OCI-LY7 (cell line): ENCODE measurements at regions not wholly inside any gene's neighbourhood (a gene's known extent, or its start where the extent isn't known, plus 50 kb on each side); places are given as distances from the start of the nearest gene placed in this dataset.

Source experiments
- BruUV-seq: library from RNA; stranded (reverse); fragments of 400-500 nt; replicated peaks from 2 replicates; lab custom pipeline; 2021; lab: Mats Ljungman, UMichigan
- CTCF ChIA-PET: fragments of 300-600 bp; sonication (Branson Sonifier 250); formaldehyde crosslinking; loops from one replicate; lab custom pipeline; 2022; ENCODE audit warnings: antibody characterized with exemption; ENCODE audit not compliant: unreplicated experiment; lab: Charles Lee
- POLR2A ChIA-PET: fragments of 300-600 bp; sonication (Branson Sonifier 250); formaldehyde crosslinking; loops from one replicate; lab custom pipeline; 2022; ENCODE audit warnings: antibody characterized with exemption; lab: Charles Lee
- DNase-seq: peaks from one replicate; pipeline ENCODE4 v3.0.0-alpha.2; 2015; ENCODE audit warnings: low spot score
- H2AFZ ChIP-seq: fragments of 200-600 bp; sonication (generic), shearing (Covaris generic); 2 replicates; pipeline ENCODE4 v1.6.1; 2014; ENCODE audit warnings: mild to moderate bottlenecking, antibody characterized with exemption, low read length, moderate library complexity
- H3K27ac ChIP-seq: fragments of 200-600 bp; sonication (generic); 2 replicates; pipeline ENCODE4 v1.5.1; 2014; ENCODE audit warnings: mixed run types, low read depth, mild to moderate bottlenecking, moderate library complexity, low read length, inconsistent platforms; ENCODE audit not compliant: poor library complexity, severe bottlenecking
- H3K36me3 ChIP-seq: fragments of 200-600 bp; sonication (generic); 2 replicates; pipeline ENCODE4 v1.6.1; 2014; ENCODE audit warnings: mild to moderate bottlenecking, antibody characterized with exemption, low read length, moderate library complexity, mixed read lengths; ENCODE audit not compliant: insufficient read depth
- H3K4me1 ChIP-seq: fragments of 200-600 bp; sonication (generic); 2 replicates; pipeline ENCODE4 v1.5.1; 2014; ENCODE audit warnings: mild to moderate bottlenecking, low read length; ENCODE audit not compliant: insufficient read depth, poor library complexity, severe bottlenecking
- H3K4me2 ChIP-seq: fragments of 200-600 bp; sonication (generic); 2 replicates; pipeline ENCODE4 v1.6.1; 2014; ENCODE audit warnings: mild to moderate bottlenecking, low read length
- H3K4me3 ChIP-seq: fragments of 200-600 bp; sonication (generic); 2 replicates; pipeline ENCODE4 v1.5.1; 2014; ENCODE audit warnings: mild to moderate bottlenecking, low read depth, low read length; ENCODE audit not compliant: poor library complexity, severe bottlenecking
- H3K79me2 ChIP-seq: fragments of 200-600 bp; sonication (generic); 2 replicates; pipeline ENCODE4 v1.6.1; 2016; ENCODE audit warnings: low read depth, mild to moderate bottlenecking, low read length, moderate library complexity, mixed read lengths; ENCODE audit not compliant: insufficient read depth
- H3K9me2 ChIP-seq: fragments of 200-600 bp; sonication (generic); 2 replicates; pipeline ENCODE4 v1.6.1; 2016; ENCODE audit warnings: mild to moderate bottlenecking, low read length, mixed read lengths; ENCODE audit not compliant: insufficient read depth
- H3K9me3 ChIP-seq: fragments of 200-600 bp; sonication (generic); 2 replicates; pipeline ENCODE4 v1.6.1; 2014; ENCODE audit warnings: mild to moderate bottlenecking, mixed run types, low read length, mixed read lengths
- H4K20me1 ChIP-seq: fragments of 200-600 bp; sonication (generic); 2 replicates; pipeline ENCODE4 v1.6.1; 2014; ENCODE audit warnings: mild to moderate bottlenecking, antibody characterized with exemption, low read length, moderate library complexity, mixed read lengths; ENCODE audit not compliant: insufficient read depth
- EZH2phosphoT487 ChIP-seq: fragments of 200-600 bp; sonication (generic); IDR thresholded peaks from 2 replicates; pipeline ENCODE4 v1.6.1; 2018; ENCODE audit warnings: low read depth, borderline replicate concordance, mild to moderate bottlenecking, mixed run types, antibody characterized with exemption, low read length, moderate library complexity, mixed read lengths
- intact Hi-C: fragments of 100-400 bp; cut with micrococcal nuclease; formaldehyde crosslinking; loops from one replicate; pipeline ENCODE4 v1.10.0; 2022; ENCODE audit not compliant: unreplicated experiment
- TF ChIP-seq, protein P1 (sequence below): fragments of 200-600 bp; sonication (generic); conservative IDR thresholded peaks from 2 replicates; pipeline ENCODE4 v1.5.1; 2014; ENCODE audit warnings: mild to moderate bottlenecking, antibody characterized with exemption, low read length, moderate library complexity, mixed read lengths

DNA sequence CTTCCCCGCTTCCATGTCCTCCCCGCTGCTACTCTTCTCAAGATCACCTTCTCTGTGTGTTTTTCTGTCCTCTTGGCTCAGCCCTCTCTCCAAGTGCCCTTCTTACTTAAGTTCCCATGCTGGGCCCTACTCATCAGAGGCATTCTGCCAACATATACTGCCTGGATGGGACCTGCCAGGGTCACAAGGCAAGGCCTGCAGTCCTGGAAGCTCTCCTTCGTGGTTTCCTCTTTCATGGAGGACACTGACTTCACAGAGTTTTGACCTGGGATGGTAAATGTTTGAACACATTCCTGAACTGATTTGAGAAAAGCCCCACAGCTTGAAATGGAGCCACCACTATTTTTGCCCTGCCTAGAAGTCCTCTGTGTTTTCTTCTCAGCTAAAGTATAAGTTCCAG, 140.9 kb downstream of the TMEM30B start:
- Histone ChIP-seq H4K20me1 (no peaks in the 10 kb centered on the region), H3K4me3 (no peak overlapping the region), H3K4me2 (no peak overlapping the region), H3K79me2 (no peaks in the 10 kb centered on the region), H3K9me3 (0 out of 2 replicates have a peak, but pooled peaks cover 12% of the 10 kb centered on the region), H3K9me2 (no peaks in the 10 kb centered on the region), H2AFZ (no peak overlapping the region), H3K36me3 (no peaks in the 10 kb centered on the region), H3K4me1 (no peaks in the 10 kb centered on the region), H3K27ac (no peak overlapping the region)
- no TSS peak for BruUV-seq
- intact Hi-C loops: no loop called here
- DNase-seq: no peak
- ChIA-PET CTCF (no interaction called here), POLR2A (no interaction called here)
- no peak for TF ChIP-seq EZH2phosphoT487
- TF ChIP-seq, protein P1, sequence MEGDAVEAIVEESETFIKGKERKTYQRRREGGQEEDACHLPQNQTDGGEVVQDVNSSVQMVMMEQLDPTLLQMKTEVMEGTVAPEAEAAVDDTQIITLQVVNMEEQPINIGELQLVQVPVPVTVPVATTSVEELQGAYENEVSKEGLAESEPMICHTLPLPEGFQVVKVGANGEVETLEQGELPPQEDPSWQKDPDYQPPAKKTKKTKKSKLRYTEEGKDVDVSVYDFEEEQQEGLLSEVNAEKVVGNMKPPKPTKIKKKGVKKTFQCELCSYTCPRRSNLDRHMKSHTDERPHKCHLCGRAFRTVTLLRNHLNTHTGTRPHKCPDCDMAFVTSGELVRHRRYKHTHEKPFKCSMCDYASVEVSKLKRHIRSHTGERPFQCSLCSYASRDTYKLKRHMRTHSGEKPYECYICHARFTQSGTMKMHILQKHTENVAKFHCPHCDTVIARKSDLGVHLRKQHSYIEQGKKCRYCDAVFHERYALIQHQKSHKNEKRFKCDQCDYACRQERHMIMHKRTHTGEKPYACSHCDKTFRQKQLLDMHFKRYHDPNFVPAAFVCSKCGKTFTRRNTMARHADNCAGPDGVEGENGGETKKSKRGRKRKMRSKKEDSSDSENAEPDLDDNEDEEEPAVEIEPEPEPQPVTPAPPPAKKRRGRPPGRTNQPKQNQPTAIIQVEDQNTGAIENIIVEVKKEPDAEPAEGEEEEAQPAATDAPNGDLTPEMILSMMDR: no peak

DNA sequence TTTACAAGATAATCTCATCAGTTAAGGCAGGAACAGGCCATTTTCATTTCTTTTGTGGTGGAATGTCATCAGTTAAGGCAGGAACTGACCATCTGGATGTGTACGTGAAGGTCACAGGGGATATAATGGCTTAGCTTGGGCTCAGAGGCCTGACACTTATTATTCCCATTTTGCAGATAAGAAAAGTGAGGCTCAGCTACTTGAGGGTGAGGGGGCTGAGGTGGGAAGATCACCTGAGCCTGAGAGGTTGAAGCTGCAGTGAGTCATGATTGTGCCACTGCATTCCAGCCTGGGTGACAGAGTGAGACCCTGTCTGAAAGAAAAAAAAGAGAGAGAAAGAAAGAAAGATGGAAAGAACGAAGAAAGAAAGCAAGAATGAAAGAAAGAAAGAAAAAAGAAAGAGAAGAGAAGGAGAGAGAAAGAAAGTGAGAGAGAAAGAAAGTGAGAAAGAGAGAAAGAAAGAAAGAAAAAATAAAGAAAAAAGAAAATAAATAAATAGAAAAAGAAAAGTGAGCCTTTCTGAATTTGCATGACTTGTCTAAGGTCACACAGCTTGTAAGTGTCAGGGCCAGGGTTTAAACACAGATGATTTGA, 142.0 kb downstream of the TMEM30B start:
- ChIA-PET CTCF (no interaction called here), POLR2A (no interaction called here)
- Histone ChIP-seq H3K4me3 (no peak overlapping the region), H4K20me1 (no peaks in the 10 kb centered on the region), H2AFZ (no peak overlapping the region), H3K79me2 (no peaks in the 10 kb centered on the region), H3K9me2 (no peaks in the 10 kb centered on the region), H3K4me2 (no peak overlapping the region), H3K4me1 (no peaks in the 10 kb centered on the region), H3K27ac (no peak overlapping the region), H3K9me3 (0 out of 2 replicates have a peak, but pooled peaks cover 6% of the 10 kb centered on the region), H3K36me3 (no peaks in the 10 kb centered on the region)
- BruUV-seq: no TSS peak
- DNase-seq: no peak
- intact Hi-C loops: no loop called here
- TF ChIP-seq, protein P1: no peak
- TF ChIP-seq EZH2phosphoT487: no peak

DNA sequence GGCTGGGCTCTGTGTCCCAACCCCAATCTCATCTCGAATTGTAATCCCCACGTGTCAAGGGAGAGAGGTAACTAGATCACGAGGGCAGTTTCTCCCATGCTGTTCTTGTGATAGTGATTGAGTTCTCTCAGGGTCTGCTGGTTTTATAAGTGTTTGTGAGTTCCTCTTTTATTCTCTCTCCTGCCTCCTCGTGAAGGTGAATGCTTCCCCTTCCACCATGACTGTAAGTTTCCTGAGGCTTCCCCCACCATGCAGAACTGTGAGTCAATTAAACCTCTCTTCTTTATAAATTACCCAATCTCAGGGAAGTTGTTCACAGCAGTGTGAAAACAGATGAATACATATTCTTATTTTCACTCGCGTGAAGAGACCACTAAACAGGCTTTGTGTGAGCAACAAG, 148.2 kb downstream of the TMEM30B start:
- H4K20me1 ChIP-seq: no peaks in the 10 kb centered on the region
- ChIA-PET POLR2A (no interaction called here), CTCF (no interaction called here)
- H3K4me1 ChIP-seq: peaks cover 5% of the 10 kb centered on the region
- H3K4me2 ChIP-seq: no peak overlapping the region
- intact Hi-C loops: no loop called here
- H3K4me3 ChIP-seq: no peak overlapping the region
- no peaks in the 10 kb centered on the region for H3K9me3 ChIP-seq
- no peaks in the 10 kb centered on the region for H3K9me2 ChIP-seq
- DNase-seq: no peak
- TF ChIP-seq, protein P1: no peak
- no peak for TF ChIP-seq EZH2phosphoT487
- H3K36me3 ChIP-seq: no peaks in the 10 kb centered on the region
- H3K27ac ChIP-seq: no peak overlapping the region
- no peak overlapping the region for H2AFZ ChIP-seq
- BruUV-seq: no TSS peak
- no peaks in the 10 kb centered on the region for H3K79me2 ChIP-seq
